GM23338 (cell line): ENCODE measurements at regions not wholly inside any gene's neighbourhood (a gene's known extent, or its start where the extent isn't known, plus 50 kb on each side); places are given as distances from the start of the nearest gene placed in this dataset.

Experiments
- ATAC-seq: fragments of 200-7000 bp; cut with Tn5 transposase; 3 replicates; pipeline ENCODE4 v1.9.1; 2020
- DNase-seq: peaks from one replicate; pipeline ENCODE4 v3.0.0-alpha.2; 2015; ENCODE audit warnings: low spot score
- H2AFZ ChIP-seq: fragments of 200-600 bp; sonication (generic); 2 replicates; pipeline ENCODE4 v1.8.0; 2016; ENCODE audit warnings: antibody characterized with exemption, mild to moderate bottlenecking, moderate library complexity
- H3F3A ChIP-seq: fragments of 200-600 bp; sonication (generic); replicated peaks from 2 replicates; pipeline ENCODE4 v1.8.0; 2017; ENCODE audit warnings: antibody characterized with exemption, mixed run types, low read depth
- H3K27ac ChIP-seq: fragments of 200-600 bp; sonication (generic); 2 replicates; pipeline ENCODE4 v1.6.1; 2016; ENCODE audit warnings: low read depth
- H3K27me3 ChIP-seq: fragments of 200-600 bp; sonication (generic); 2 replicates; pipeline ENCODE4 v1.8.0; 2016; ENCODE audit warnings: mild to moderate bottlenecking, mixed run types, moderate library complexity; ENCODE audit not compliant: insufficient read depth
- H3K36me3 ChIP-seq: fragments of 200-600 bp; sonication (generic); 2 replicates; pipeline ENCODE4 v1.8.0; 2016; ENCODE audit warnings: mild to moderate bottlenecking; ENCODE audit not compliant: insufficient read depth
- H3K4me1 ChIP-seq: fragments of 200-600 bp; sonication (generic); 2 replicates; pipeline ENCODE4 v1.8.0; 2016; ENCODE audit warnings: mild to moderate bottlenecking, moderate library complexity; ENCODE audit not compliant: insufficient read depth
- H3K4me2 ChIP-seq: fragments of 200-600 bp; sonication (generic); 2 replicates; pipeline ENCODE4 v1.7.1; 2017; ENCODE audit warnings: mixed run types
- H3K4me3 ChIP-seq: fragments of 200-600 bp; sonication (generic); 2 replicates; pipeline ENCODE4 v1.6.1; 2016; ENCODE audit warnings: mixed run types
- H3K79me2 ChIP-seq: fragments of 200-600 bp; sonication (generic); replicated peaks from 2 replicates; pipeline ENCODE4 v1.8.0; 2017; ENCODE audit warnings: mild to moderate bottlenecking; ENCODE audit not compliant: insufficient read depth
- H3K9me2 ChIP-seq: fragments of 200-600 bp; sonication (generic); 2 replicates; pipeline ENCODE4 v1.8.0; 2017; ENCODE audit not compliant: insufficient read depth
- H4K20me1 ChIP-seq: fragments of 200-600 bp; sonication (generic); replicated peaks from 2 replicates; pipeline ENCODE4 v1.8.0; 2017; ENCODE audit warnings: mild to moderate bottlenecking; ENCODE audit not compliant: insufficient read depth
- H3K27ac Mint-ChIP-seq: 2 replicates; pipeline ENCODE4 v1.8.0; 2020; ENCODE audit warnings: inconsistent platforms, mild to moderate bottlenecking, moderate library complexity, mixed read lengths
- H3K27me3 Mint-ChIP-seq: 3 replicates; pipeline ENCODE4 v1.8.0; 2022; ENCODE audit warnings: low read depth, mild to moderate bottlenecking, moderate library complexity, mixed read lengths, inconsistent platforms; ENCODE audit not compliant: insufficient read depth, poor library complexity
- H3K36me3 Mint-ChIP-seq: 3 replicates; pipeline ENCODE4 v1.8.0; 2021; ENCODE audit warnings: low read depth, mild to moderate bottlenecking, inconsistent platforms, moderate library complexity, mixed read lengths
- H3K4me1 Mint-ChIP-seq: 3 replicates; pipeline ENCODE4 v1.8.0; 2020; ENCODE audit warnings: mild to moderate bottlenecking, inconsistent platforms, mixed read lengths
- H3K4me3 Mint-ChIP-seq: 3 replicates; pipeline ENCODE4 v1.8.0; 2021; ENCODE audit warnings: moderate library complexity, mild to moderate bottlenecking, inconsistent platforms, mixed read lengths
- H3K9me3 Mint-ChIP-seq: 3 replicates; pipeline ENCODE4 v1.8.0; 2020; ENCODE audit warnings: moderate library complexity, mild to moderate bottlenecking, inconsistent platforms, mixed read lengths
- CREB1 ChIP-seq: fragments of 250-450 bp; sonication (Bioruptor Pico); IDR thresholded peaks from 2 replicates; pipeline ENCODE4 v1.5.0; 2020; ENCODE audit warnings: low read depth, mild to moderate bottlenecking, moderate library complexity
- ETS1 ChIP-seq: IDR thresholded peaks from 2 replicates; pipeline ENCODE4 v1.6.1; 2016; ENCODE audit warnings: antibody characterized with exemption
- EZH2 ChIP-seq: fragments of 200-600 bp; sonication (generic); IDR thresholded peaks from one replicate; pipeline ENCODE4 v1.8.0; 2017; ENCODE audit warnings: antibody characterized with exemption, mild to moderate bottlenecking, low read depth; ENCODE audit not compliant: unreplicated experiment
- EZH2phosphoT487 ChIP-seq: fragments of 200-600 bp; sonication (generic); IDR thresholded peaks from one replicate; pipeline ENCODE4 v1.8.1; 2018; ENCODE audit warnings: antibody characterized with exemption; ENCODE audit not compliant: unreplicated experiment
- JUNB ChIP-seq: IDR thresholded peaks from one replicate; pipeline ENCODE4 v1.6.1; 2016; ENCODE audit warnings: antibody characterized with exemption; ENCODE audit not compliant: unreplicated experiment
- NANOG ChIP-seq: IDR thresholded peaks from 2 replicates; pipeline ENCODE4 v1.6.1; 2016; ENCODE audit warnings: antibody characterized with exemption, borderline replicate concordance
- POLR2AphosphoS5 ChIP-seq: IDR thresholded peaks from 2 replicates; pipeline ENCODE4 v1.6.1; 2016; ENCODE audit warnings: antibody characterized with exemption, low read depth
- STAT1 ChIP-seq: IDR thresholded peaks from one replicate; pipeline ENCODE4 v1.6.1; 2016; ENCODE audit warnings: antibody characterized with exemption; ENCODE audit not compliant: unreplicated experiment
- ZNF114 ChIP-seq: fragments of 250-450 bp; sonication (Bioruptor Pico); IDR thresholded peaks from 2 replicates; pipeline ENCODE4 v1.5.0; 2020; ENCODE audit warnings: mild to moderate bottlenecking, moderate library complexity
- ZNF331 ChIP-seq: fragments of 250-450 bp; sonication (Bioruptor Pico); IDR thresholded peaks from 2 replicates; pipeline ENCODE4 v1.5.0; 2020; ENCODE audit warnings: low read depth, mild to moderate bottlenecking, moderate library complexity
- TF ChIP-seq, protein P1 (sequence below): fragments of 250-450 bp; sonication (Bioruptor Pico); IDR thresholded peaks from 2 replicates; pipeline ENCODE4 v1.5.0; 2020; ENCODE audit warnings: mild to moderate bottlenecking, moderate library complexity
- TF ChIP-seq, protein P2 (sequence below): IDR thresholded peaks from one replicate; pipeline ENCODE4 v1.6.1; 2018; ENCODE audit warnings: antibody characterized with exemption; ENCODE audit not compliant: unreplicated experiment

GRCh38 chr7:106575138-106575823, 85.7 kb downstream of the CCDC71L start:
- no peak overlapping the region for H3K4me3 ChIP-seq
- no peak for ATAC-seq
- H3K27ac ChIP-seq = no peak overlapping the region
- H4K20me1 ChIP-seq = no peaks in the 10 kb centered on the region
- H3K4me1 Mint-ChIP-seq = no peaks in the 10 kb centered on the region; the same call in 2 of the 3 replicates
- no peak for DNase-seq
- peaks cover under 1% of the 10 kb centered on the region; the same call in 1 of the 3 replicates for H3K9me3 Mint-ChIP-seq
- H2AFZ ChIP-seq = no peak overlapping the region
- H3K9me2 ChIP-seq = no peaks in the 10 kb centered on the region
- no peaks in the 10 kb centered on the region for H3K27me3 ChIP-seq
- H3K4me2 ChIP-seq = no peak overlapping the region
- H3K27ac Mint-ChIP-seq = no peak overlapping the region
- H3K36me3 ChIP-seq = no peaks in the 10 kb centered on the region
- H3K27me3 Mint-ChIP-seq = peaks cover 2% of the 10 kb centered on the region
- H3F3A ChIP-seq = no peaks in the 10 kb centered on the region
- no peak overlapping the region for H3K4me3 Mint-ChIP-seq
- H3K79me2 ChIP-seq = no peaks in the 10 kb centered on the region
- H3K4me1 ChIP-seq = no peaks in the 10 kb centered on the region
- TF ChIP-seq JUNB (no peak), ZNF331 (CRISPR knock-in tag) (no peak), NANOG (no peak), ETS1 (no peak), EZH2phosphoT487 (no peak), ZNF114 (CRISPR knock-in tag) (no peak), EZH2 (no peak), POLR2AphosphoS5 (no peak), STAT1 (no peak), CREB1 (CRISPR knock-in tag) (no peak)
- TF ChIP-seq, protein P1, sequence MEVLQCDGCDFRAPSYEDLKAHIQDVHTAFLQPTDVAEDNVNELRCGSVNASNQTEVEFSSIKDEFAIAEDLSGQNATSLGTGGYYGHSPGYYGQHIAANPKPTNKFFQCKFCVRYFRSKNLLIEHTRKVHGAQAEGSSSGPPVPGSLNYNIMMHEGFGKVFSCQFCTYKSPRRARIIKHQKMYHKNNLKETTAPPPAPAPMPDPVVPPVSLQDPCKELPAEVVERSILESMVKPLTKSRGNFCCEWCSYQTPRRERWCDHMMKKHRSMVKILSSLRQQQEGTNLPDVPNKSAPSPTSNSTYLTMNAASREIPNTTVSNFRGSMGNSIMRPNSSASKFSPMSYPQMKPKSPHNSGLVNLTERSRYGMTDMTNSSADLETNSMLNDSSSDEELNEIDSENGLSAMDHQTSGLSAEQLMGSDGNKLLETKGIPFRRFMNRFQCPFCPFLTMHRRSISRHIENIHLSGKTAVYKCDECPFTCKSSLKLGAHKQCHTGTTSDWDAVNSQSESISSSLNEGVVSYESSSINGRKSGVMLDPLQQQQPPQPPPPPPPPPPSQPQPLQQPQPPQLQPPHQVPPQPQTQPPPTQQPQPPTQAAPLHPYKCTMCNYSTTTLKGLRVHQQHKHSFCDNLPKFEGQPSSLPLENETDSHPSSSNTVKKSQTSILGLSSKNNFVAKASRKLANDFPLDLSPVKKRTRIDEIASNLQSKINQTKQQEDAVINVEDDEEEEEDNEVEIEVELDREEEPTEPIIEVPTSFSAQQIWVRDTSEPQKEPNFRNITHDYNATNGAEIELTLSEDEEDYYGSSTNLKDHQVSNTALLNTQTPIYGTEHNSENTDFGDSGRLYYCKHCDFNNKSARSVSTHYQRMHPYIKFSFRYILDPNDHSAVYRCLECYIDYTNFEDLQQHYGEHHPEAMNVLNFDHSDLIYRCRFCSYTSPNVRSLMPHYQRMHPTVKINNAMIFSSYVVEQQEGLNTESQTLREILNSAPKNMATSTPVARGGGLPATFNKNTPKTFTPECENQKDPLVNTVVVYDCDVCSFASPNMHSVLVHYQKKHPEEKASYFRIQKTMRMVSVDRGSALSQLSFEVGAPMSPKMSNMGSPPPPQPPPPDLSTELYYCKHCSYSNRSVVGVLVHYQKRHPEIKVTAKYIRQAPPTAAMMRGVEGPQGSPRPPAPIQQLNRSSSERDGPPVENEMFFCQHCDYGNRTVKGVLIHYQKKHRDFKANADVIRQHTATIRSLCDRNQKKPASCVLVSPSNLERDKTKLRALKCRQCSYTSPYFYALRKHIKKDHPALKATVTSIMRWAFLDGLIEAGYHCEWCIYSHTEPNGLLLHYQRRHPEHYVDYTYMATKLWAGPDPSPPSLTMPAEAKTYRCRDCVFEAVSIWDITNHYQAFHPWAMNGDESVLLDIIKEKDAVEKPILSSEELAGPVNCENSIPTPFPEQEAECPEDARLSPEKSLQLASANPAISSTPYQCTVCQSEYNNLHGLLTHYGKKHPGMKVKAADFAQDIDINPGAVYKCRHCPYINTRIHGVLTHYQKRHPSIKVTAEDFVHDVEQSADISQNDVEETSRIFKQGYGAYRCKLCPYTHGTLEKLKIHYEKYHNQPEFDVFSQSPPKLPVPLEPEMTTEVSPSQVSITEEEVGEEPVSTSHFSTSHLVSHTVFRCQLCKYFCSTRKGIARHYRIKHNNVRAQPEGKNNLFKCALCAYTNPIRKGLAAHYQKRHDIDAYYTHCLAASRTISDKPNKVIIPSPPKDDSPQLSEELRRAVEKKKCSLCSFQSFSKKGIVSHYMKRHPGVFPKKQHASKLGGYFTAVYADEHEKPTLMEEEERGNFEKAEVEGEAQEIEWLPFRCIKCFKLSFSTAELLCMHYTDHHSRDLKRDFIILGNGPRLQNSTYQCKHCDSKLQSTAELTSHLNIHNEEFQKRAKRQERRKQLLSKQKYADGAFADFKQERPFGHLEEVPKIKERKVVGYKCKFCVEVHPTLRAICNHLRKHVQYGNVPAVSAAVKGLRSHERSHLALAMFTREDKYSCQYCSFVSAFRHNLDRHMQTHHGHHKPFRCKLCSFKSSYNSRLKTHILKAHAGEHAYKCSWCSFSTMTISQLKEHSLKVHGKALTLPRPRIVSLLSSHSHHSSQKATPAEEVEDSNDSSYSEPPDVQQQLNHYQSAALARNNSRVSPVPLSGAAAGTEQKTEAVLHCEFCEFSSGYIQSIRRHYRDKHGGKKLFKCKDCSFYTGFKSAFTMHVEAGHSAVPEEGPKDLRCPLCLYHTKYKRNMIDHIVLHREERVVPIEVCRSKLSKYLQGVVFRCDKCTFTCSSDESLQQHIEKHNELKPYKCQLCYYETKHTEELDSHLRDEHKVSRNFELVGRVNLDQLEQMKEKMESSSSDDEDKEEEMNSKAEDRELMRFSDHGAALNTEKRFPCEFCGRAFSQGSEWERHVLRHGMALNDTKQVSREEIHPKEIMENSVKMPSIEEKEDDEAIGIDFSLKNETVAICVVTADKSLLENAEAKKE (CRISPR knock-in tag) = no peak
- TF ChIP-seq, protein P2, sequence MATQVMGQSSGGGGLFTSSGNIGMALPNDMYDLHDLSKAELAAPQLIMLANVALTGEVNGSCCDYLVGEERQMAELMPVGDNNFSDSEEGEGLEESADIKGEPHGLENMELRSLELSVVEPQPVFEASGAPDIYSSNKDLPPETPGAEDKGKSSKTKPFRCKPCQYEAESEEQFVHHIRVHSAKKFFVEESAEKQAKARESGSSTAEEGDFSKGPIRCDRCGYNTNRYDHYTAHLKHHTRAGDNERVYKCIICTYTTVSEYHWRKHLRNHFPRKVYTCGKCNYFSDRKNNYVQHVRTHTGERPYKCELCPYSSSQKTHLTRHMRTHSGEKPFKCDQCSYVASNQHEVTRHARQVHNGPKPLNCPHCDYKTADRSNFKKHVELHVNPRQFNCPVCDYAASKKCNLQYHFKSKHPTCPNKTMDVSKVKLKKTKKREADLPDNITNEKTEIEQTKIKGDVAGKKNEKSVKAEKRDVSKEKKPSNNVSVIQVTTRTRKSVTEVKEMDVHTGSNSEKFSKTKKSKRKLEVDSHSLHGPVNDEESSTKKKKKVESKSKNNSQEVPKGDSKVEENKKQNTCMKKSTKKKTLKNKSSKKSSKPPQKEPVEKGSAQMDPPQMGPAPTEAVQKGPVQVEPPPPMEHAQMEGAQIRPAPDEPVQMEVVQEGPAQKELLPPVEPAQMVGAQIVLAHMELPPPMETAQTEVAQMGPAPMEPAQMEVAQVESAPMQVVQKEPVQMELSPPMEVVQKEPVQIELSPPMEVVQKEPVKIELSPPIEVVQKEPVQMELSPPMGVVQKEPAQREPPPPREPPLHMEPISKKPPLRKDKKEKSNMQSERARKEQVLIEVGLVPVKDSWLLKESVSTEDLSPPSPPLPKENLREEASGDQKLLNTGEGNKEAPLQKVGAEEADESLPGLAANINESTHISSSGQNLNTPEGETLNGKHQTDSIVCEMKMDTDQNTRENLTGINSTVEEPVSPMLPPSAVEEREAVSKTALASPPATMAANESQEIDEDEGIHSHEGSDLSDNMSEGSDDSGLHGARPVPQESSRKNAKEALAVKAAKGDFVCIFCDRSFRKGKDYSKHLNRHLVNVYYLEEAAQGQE = no peak
- H3K36me3 Mint-ChIP-seq = peaks cover under 1% of the 10 kb centered on the region; the same call in 2 of the 3 replicates
